Endothelial cell of umbilical vein (primary cell): ENCODE measurements at regions not wholly inside any gene's neighbourhood (a gene's known extent, or its start where the extent isn't known, plus 50 kb on each side); places are given as distances from the start of the nearest gene placed in this dataset.

Experiments
- BruUV-seq: library from RNA; stranded (reverse); fragments of 400-500 nt; replicated peaks from 2 replicates; lab custom pipeline; 2021; lab: Mats Ljungman, UMichigan
- CTCF ChIA-PET: fragments of 300-600, 350-600 bp; sonication (Branson Sonifier 250); formaldehyde crosslinking; loops from one replicate; lab custom pipeline; 2021; ENCODE audit warnings: antibody characterized with exemption, inconsistent platforms; lab: Charles Lee
- POLR2A ChIA-PET: fragments of 300-600, 350-600 bp; sonication (Branson Sonifier 250); formaldehyde crosslinking; loops from one replicate; lab custom pipeline; 2021; ENCODE audit warnings: antibody characterized with exemption, inconsistent platforms; lab: Charles Lee
- DNase-seq: peaks from one replicate; pipeline ENCODE4 v3.0.0-alpha.2; 2011; ENCODE audit warnings: low read depth, low spot score
- FAIRE-seq: peaks from 2 replicates; lab custom pipeline; 2011; peaks lifted over from hg19 to GRCh38; lab: Jason Lieb, UNC
- H2AFZ ChIP-seq: 2 replicates; pipeline ENCODE4 v1.6.0; 2012; ENCODE audit warnings: low read depth, low read length, control low read depth, inconsistent platforms
- H3K27ac ChIP-seq: 2 replicates; pipeline ENCODE4 v1.5.1; 2011; ENCODE audit warnings: low read depth, mild to moderate bottlenecking, control low read depth, low read length, moderate library complexity; ENCODE audit not compliant: insufficient read depth
- H3K27me3 ChIP-seq, 2 experiments: 2 replicates each; pipeline versions ENCODE4 v1.6.0 to v1.6.1; 2011; ENCODE audit warnings: low read length in 2 of 2, mixed read lengths in 1 of 2; ENCODE audit not compliant: control insufficient read depth in 2 of 2, insufficient read depth in 2 of 2
- H3K36me3 ChIP-seq, 2 experiments: 2 replicates in 1 of 2; 3 replicates in 1 of 2; pipeline ENCODE4 v1.5.1; 2011; ENCODE audit warnings: low read length in 2 of 2, mild to moderate bottlenecking in 1 of 2, moderate library complexity in 1 of 2; ENCODE audit not compliant: control insufficient read depth in 2 of 2, insufficient read depth in 2 of 2; ENCODE audit errors: extremely low read depth in 1 of 2
- H3K4me1 ChIP-seq: 3 replicates; pipeline ENCODE4 v1.5.1; 2011; ENCODE audit warnings: mild to moderate bottlenecking, low read length; ENCODE audit not compliant: control insufficient read depth, insufficient read depth; ENCODE audit errors: extremely low read depth
- H3K4me2 ChIP-seq: 2 replicates; pipeline ENCODE4 v1.6.1; 2011; ENCODE audit warnings: low read length, control low read depth, mixed read lengths; ENCODE audit not compliant: insufficient read depth
- H3K4me3 ChIP-seq, 3 experiments: fragments of 200-600 bp in 1 of 3; sonication (generic), shearing (Covaris generic) in 1 of 3; replicated peaks in 1 of 3; 2 replicates each; pipeline ENCODE4 v1.5.1; 2011 to 2016; ENCODE audit warnings: control low read depth in 3 of 3, low read length in 3 of 3, mild to moderate bottlenecking in 2 of 3, inconsistent platforms in 1 of 3, low read depth in 1 of 3, moderate library complexity in 1 of 3; ENCODE audit not compliant: insufficient read depth in 1 of 3
- H3K79me2 ChIP-seq: 2 replicates; pipeline ENCODE4 v1.6.0; 2012; ENCODE audit warnings: low read length, inconsistent platforms; ENCODE audit not compliant: control insufficient read depth, insufficient read depth
- H3K9ac ChIP-seq: replicated peaks from 2 replicates; pipeline ENCODE3; 2011; ENCODE audit warnings: low read length, control low read depth; ENCODE audit not compliant: insufficient read depth; ENCODE audit errors: extremely low read depth
- H3K9me1 ChIP-seq: replicated peaks from 3 replicates; pipeline ENCODE4 v1.6.0; 2011; ENCODE audit warnings: mild to moderate bottlenecking, low read length; ENCODE audit not compliant: control insufficient read depth, insufficient read depth; ENCODE audit errors: extremely low read depth
- H3K9me3 ChIP-seq: replicated peaks from 2 replicates; pipeline ENCODE4 v1.5.1; 2012; ENCODE audit warnings: low read length, inconsistent platforms; ENCODE audit not compliant: control insufficient read depth, insufficient read depth
- H4K20me1 ChIP-seq: replicated peaks from 2 replicates; pipeline ENCODE3; 2011; ENCODE audit warnings: mild to moderate bottlenecking, low read length; ENCODE audit not compliant: control insufficient read depth, insufficient read depth; ENCODE audit errors: extremely low read depth
- CTCF ChIP-seq, 2 donors: IDR thresholded peaks; 1 replicate in 1 of 2; 2 replicates in 1 of 2; pipeline ENCODE4 v1.5.1; 2011; ENCODE audit warnings: low read length in 2 of 2, mild to moderate bottlenecking in 2 of 2, moderate library complexity in 2 of 2, control low read depth in 1 of 2, inconsistent platforms in 1 of 2, low read depth in 1 of 2; ENCODE audit not compliant: insufficient read depth in 1 of 2; ENCODE audit errors: extremely low read depth in 1 of 2
- EZH2 ChIP-seq: IDR thresholded peaks from 2 replicates; pipeline ENCODE4 v1.6.1; 2012; ENCODE audit warnings: borderline replicate concordance, low read depth, mild to moderate bottlenecking, moderate library complexity, low read length, inconsistent platforms; ENCODE audit not compliant: severe bottlenecking
- FOS ChIP-seq: IDR thresholded peaks from 2 replicates; pipeline ENCODE4 v1.6.1; 2011; ENCODE audit warnings: mild to moderate bottlenecking, low read length, moderate library complexity, borderline replicate concordance; ENCODE audit not compliant: insufficient read depth
- GATA2 ChIP-seq: IDR thresholded peaks from 2 replicates; pipeline ENCODE4 v1.7.0; 2011; ENCODE audit warnings: low read depth, mild to moderate bottlenecking, moderate library complexity, mixed read lengths, low read length; ENCODE audit not compliant: insufficient read length, insufficient read depth
- JUN ChIP-seq: IDR thresholded peaks from 2 replicates; pipeline ENCODE4 v1.6.1; 2011; ENCODE audit warnings: borderline replicate concordance, low read depth; ENCODE audit not compliant: insufficient read length, insufficient read depth
- MYC ChIP-seq: IDR thresholded peaks from one replicate; pipeline ENCODE4 v1.6.1; 2011; ENCODE audit warnings: mild to moderate bottlenecking, low read depth, low read length
- POLR2A ChIP-seq: IDR thresholded peaks from 2 replicates; pipeline ENCODE4 v1.6.1; 2012; ENCODE audit warnings: low read depth, mild to moderate bottlenecking, control low read depth, low read length
- POLR2AphosphoS5 ChIP-seq: IDR thresholded peaks from 2 replicates; pipeline ENCODE4 v1.6.1; 2012; ENCODE audit warnings: low read depth, mild to moderate bottlenecking, control low read depth, low read length, moderate library complexity; ENCODE audit not compliant: insufficient read depth
- dilution Hi-C: fragments of 300-500 bp; cut with MboI; formaldehyde crosslinking; loops from one replicate; pipeline ENCODE4 v1.15.0; 2019; ENCODE audit warnings: low sequenced_read_pairs; ENCODE audit not compliant: extremely low pct_ligation_motif_present
- intact Hi-C: fragments of 100-400 bp; cut with micrococcal nuclease; formaldehyde crosslinking; loops from one replicate; pipeline ENCODE4 v1.10.0; 2022
- TF ChIP-seq, protein P1 (sequence below): IDR thresholded peaks from 2 replicates; pipeline ENCODE4 v1.6.1; 2011; ENCODE audit not compliant: insufficient read depth, insufficient read length

- H3K4me1 ChIP-seq: no peaks in the 10 kb centered on the region
- DNase-seq (no peak), FAIRE-seq (no peak)
- H3K9ac ChIP-seq: no peak overlapping the region
- H3K27ac ChIP-seq: no peak overlapping the region
- H3K27me3 ChIP-seq: no peaks in the 10 kb centered on the region
- no peak overlapping the region for H3K4me3 ChIP-seq
- no peak for TF ChIP-seq CTCF (IDR thresholded peaks at IDR 0.05; ENCODE audit: extremely low read depth in 1 of 2, insufficient read depth in 1 of 2, low read depth in 1 of 2, low read length in 2 of 2)
- no peak for TF ChIP-seq JUN
- TF ChIP-seq MYC: no peak
- no peak for TF ChIP-seq POLR2AphosphoS5
- no peak for TF ChIP-seq FOS
- TF ChIP-seq EZH2: no peak
- TF ChIP-seq POLR2A: no peak
- TF ChIP-seq GATA2: no peak
- TF ChIP-seq, protein P1, sequence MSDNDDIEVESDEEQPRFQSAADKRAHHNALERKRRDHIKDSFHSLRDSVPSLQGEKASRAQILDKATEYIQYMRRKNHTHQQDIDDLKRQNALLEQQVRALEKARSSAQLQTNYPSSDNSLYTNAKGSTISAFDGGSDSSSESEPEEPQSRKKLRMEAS: no peak
- ChIA-PET POLR2A (no interaction called here), CTCF (interaction anchor here (1.0 to 1.2 kb wide), 2 partner anchors 10 to 11 kb away, joined by 3 to 6 read pairs; no protein-coding TSS in a partner anchor)
- H4K20me1 ChIP-seq: no peaks in the 10 kb centered on the region
- dilution Hi-C loops: no loop called here
- BruUV-seq: no TSS peak
- H2AFZ ChIP-seq: no peak overlapping the region
- H3K9me3 ChIP-seq: no peaks in the 10 kb centered on the region
- intact Hi-C loops: no loop called here
- H3K9me1 ChIP-seq: no peaks in the 10 kb centered on the region
- no peaks in the 10 kb centered on the region for H3K36me3 ChIP-seq
- no peak overlapping the region for H3K4me2 ChIP-seq
- H3K79me2 ChIP-seq: no peaks in the 10 kb centered on the region
Measured at GRCh38 chr1:55981010-55981650, 598.2 kb downstream of the PLPP3 start.
